ENCODE measurements at regions not wholly inside any gene's neighbourhood (a gene's known extent, or its start where the extent isn't known, plus 50 kb on each side); places are given as distances from the start of the nearest gene placed in this dataset.

- TF ChIP-seq CTCF (IDR thresholded peaks at IDR 0.05), result peak; percentile 43
- no peak for TF ChIP-seq EZH2phosphoT487 (IDR thresholded peaks at IDR 0.05)
- TF ChIP-seq EZH2 (IDR thresholded peaks at IDR 0.05), result no peak
Measured at GRCh38 chr22:22380098-22381030, 128.2 kb downstream of the ZNF280B start.

Measured in neural progenitor cell (in vitro differentiated cells).